PC-3 (cell line): ENCODE measurements at regions not wholly inside any gene's neighbourhood (a gene's known extent, or its start where the extent isn't known, plus 50 kb on each side); places are given as distances from the start of the nearest gene placed in this dataset.

Experiments
- CTCF ChIP-seq: fragments of 300-600 bp; sonication (generic); conservative IDR thresholded peaks from 2 replicates; pipeline ENCODE4 v1.5.1; 2017; ENCODE audit warnings: antibody characterized with exemption, low read depth, mild to moderate bottlenecking, low read length
- EZH2 ChIP-seq: fragments of 300-600 bp; sonication (generic); IDR thresholded peaks from one replicate; pipeline ENCODE4 v1.6.1; 2017; ENCODE audit warnings: antibody characterized with exemption, mild to moderate bottlenecking, low read length; ENCODE audit not compliant: unreplicated experiment
- EZH2phosphoT487 ChIP-seq: fragments of 300-600 bp; sonication (generic); IDR thresholded peaks from 2 replicates; pipeline ENCODE4 v1.6.1; 2018; ENCODE audit warnings: mild to moderate bottlenecking, antibody characterized with exemption, low read length, borderline replicate concordance

DNA sequence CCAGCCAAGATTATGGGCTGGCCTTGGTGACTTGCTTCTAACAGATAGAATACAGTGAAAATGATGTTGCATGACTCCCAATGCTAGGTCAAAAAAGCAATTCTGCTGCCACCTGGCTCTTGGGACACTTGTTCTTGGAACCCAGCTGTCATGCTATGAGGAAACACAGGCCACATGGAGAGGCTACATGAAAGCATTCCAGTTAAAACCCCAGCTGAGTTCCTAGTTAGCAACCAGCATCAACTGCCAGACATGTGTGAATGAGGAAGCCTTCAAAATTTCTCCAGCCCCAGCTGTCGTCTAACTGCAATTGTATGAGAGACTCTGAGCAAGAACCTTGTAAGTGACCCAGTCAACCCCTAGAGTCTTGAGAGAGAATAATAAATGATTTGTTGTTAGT lies 105.2 kb upstream of the FGF16 start:
- TF ChIP-seq CTCF (no peak), EZH2 (no peak), EZH2phosphoT487 (no peak)
